RKO (cell line): ENCODE measurements at regions not wholly inside any gene's neighbourhood (a gene's known extent, or its start where the extent isn't known, plus 50 kb on each side); places are given as distances from the start of the nearest gene placed in this dataset.

Experiments
- DNase-seq: peaks from one replicate; pipeline ENCODE4 v3.0.0-alpha.2; 2016; ENCODE audit warnings: low spot score

GRCh38 chr4:53775381-53775780 is 184.1 kb upstream of the LNX1 start:
- no peak for DNase-seq

- no peak for DNase-seq
Measured at GRCh38 chr4:53771326-53771725, 180.0 kb upstream of the LNX1 start.

GRCh38 chr4:53767482-53767881 is 176.2 kb upstream of the LNX1 start:
- no peak for DNase-seq

- no peak for DNase-seq
Measured at GRCh38 chr4:53764761-53765490, 173.6 kb upstream of the LNX1 start.

GRCh38 chr4:53763813-53764597 is 172.7 kb upstream of the LNX1 start:
- peak; percentile 20 for DNase-seq

- no peak for DNase-seq
Measured at GRCh38 chr4:53755656-53756055, 164.4 kb upstream of the LNX1 start.

GRCh38 chr4:53752124-53752523 is 160.8 kb upstream of the LNX1 start:
- DNase-seq: no peak

- no peak for DNase-seq
Measured at GRCh38 chr4:53748328-53748772, 157.1 kb upstream of the LNX1 start.

GRCh38 chr4:53747401-53747800 is 156.1 kb upstream of the LNX1 start:
- DNase-seq: no peak

- no peak for DNase-seq
Measured at GRCh38 chr4:53744446-53745160, 153.3 kb upstream of the LNX1 start.

- peak; percentile 43 for DNase-seq
Measured at GRCh38 chr4:53734584-53735353, 143.5 kb upstream of the LNX1 start.

- no peak for DNase-seq
Measured at GRCh38 chr4:53734182-53734581, 142.9 kb upstream of the LNX1 start.

- no peak for DNase-seq
Measured at GRCh38 chr4:53732661-53733060, 141.4 kb upstream of the LNX1 start.

- no peak for DNase-seq
Measured at GRCh38 chr4:53730031-53730805, 138.9 kb upstream of the LNX1 start.

GRCh38 chr4:53722110-53722509 is 130.8 kb upstream of the LNX1 start:
- no peak for DNase-seq

- no peak for DNase-seq
Measured at GRCh38 chr4:53721263-53721662, 130.0 kb upstream of the LNX1 start.

- DNase-seq: no peak
Measured at GRCh38 chr4:53720776-53721175, 129.5 kb upstream of the LNX1 start.

- no peak for DNase-seq
Measured at GRCh38 chr4:53717064-53717549, 125.8 kb upstream of the LNX1 start.

- no peak for DNase-seq
Measured at GRCh38 chr4:53716471-53717063, 125.3 kb upstream of the LNX1 start.

GRCh38 chr4:53716011-53716410 is 124.7 kb upstream of the LNX1 start:
- DNase-seq: no peak
